ENCODE measurements at regions not wholly inside any gene's neighbourhood (a gene's known extent, or its start where the extent isn't known, plus 50 kb on each side); places are given as distances from the start of the nearest gene placed in this dataset.

- in situ Hi-C loops (cut with MboI) = no loop called here
- TF ChIP-seq SUZ12 (IDR thresholded peaks at IDR 0.05; ENCODE audit: unreplicated experiment) (no peak), ZNF622 (IDR thresholded peaks at IDR 0.05) (no peak), BCL11A (IDR thresholded peaks at IDR 0.05; ENCODE audit: low read depth, low read length) (no peak), CHD1 (IDR thresholded peaks at IDR 0.05; ENCODE audit: low read depth, low read length) (no peak), NR2F1 (conservative IDR thresholded peaks at IDR 0.05) (no peak), CEBPZ (IDR thresholded peaks at IDR 0.05; ENCODE audit: low read depth, low read length) (no peak), HSF1 (IDR thresholded peaks at IDR 0.05; ENCODE audit: low read depth, low read length) (no peak), EP300 (IDR thresholded peaks at IDR 0.05; ENCODE audit: borderline replicate concordance in 1 of 2, control insufficient read depth in 1 of 2, low read depth in 2 of 2, low read length in 2 of 2) (no peak), EZH2 (IDR thresholded peaks at IDR 0.05; ENCODE audit: borderline replicate concordance, control insufficient read depth, low read depth, low read length) (no peak), KDM1A (IDR thresholded peaks at IDR 0.05; ENCODE audit: borderline replicate concordance) (no peak), SREBF1 (IDR thresholded peaks at IDR 0.05; ENCODE audit: low read length) (no peak), PBX3 (IDR thresholded peaks at IDR 0.05; ENCODE audit: insufficient replicate concordance, low read depth, low read length) (no peak), WRNIP1 (IDR thresholded peaks at IDR 0.05; ENCODE audit: borderline replicate concordance, low read depth, low read length) (no peak), ZNF592 (IDR thresholded peaks at IDR 0.05) (no peak), MYC (IDR thresholded peaks at IDR 0.05; ENCODE audit: insufficient read depth, insufficient read length, insufficient replicate concordance, low read length, severe bottlenecking) (no peak)
Observed at GRCh38 chr7:26447116-26447515, 155.5 kb downstream of the SNX10 start.

More at GRCh38 chr7:26447116-26447515, 155.5 kb downstream of the SNX10 start:
- ChIA-PET CTCF (no interaction called here), RAD21 (ENCODE audit: unreplicated experiment) (no interaction called here), SMC1A (ENCODE audit: uncharacterized antibody, unreplicated experiment) (no interaction called here), POLR2A (no interaction called here)
- WGBS (ENCODE audit: insufficient coverage, insufficient replicate concordance, low lambda C conversion rate, missing lambda C conversion rate) = 56% methylated on average over 1 of the region's 1 CpG
- no peak overlapping the region for H3K4me3 ChIP-seq
- DNase-seq (ENCODE audit: low read depth, low spot score) (no peak), ATAC-seq (no peak), FAIRE-seq (no peak)
- H2AFZ ChIP-seq (ENCODE audit: control insufficient read depth, low read depth, low read length) = no peak overlapping the region
- intact Hi-C loops (cut with micrococcal nuclease; ENCODE audit: unreplicated experiment) = no loop called here
- no peaks in the 10 kb centered on the region for H3K4me1 ChIP-seq (ENCODE audit: control insufficient read depth, insufficient read depth, low read length)
- no peak overlapping the region for H3K4me2 ChIP-seq (ENCODE audit: control insufficient read depth, insufficient read depth)
- H3K79me2 ChIP-seq (ENCODE audit: control insufficient read depth, insufficient read depth, low read length) = no peaks in the 10 kb centered on the region
- no TSS peak for BruUV-seq (replicated peaks)
- no peaks in the 10 kb centered on the region for H3K27me3 ChIP-seq (replicated peaks in 1 of 2; ENCODE audit: control insufficient read depth in 2 of 2, insufficient read depth in 2 of 2, low read length in 1 of 2)
- H3K36me3 ChIP-seq (ENCODE audit: control insufficient read depth in 2 of 2, insufficient read depth in 2 of 2, low read length in 1 of 2) = no peaks in the 10 kb centered on the region
- H3K9me3 ChIP-seq (replicated peaks; ENCODE audit: control insufficient read depth, insufficient read depth, low read length) = no peaks in the 10 kb centered on the region
- no peak overlapping the region for H3K27ac ChIP-seq (ENCODE audit: control insufficient read depth, insufficient read depth)
- H3K9ac ChIP-seq (ENCODE audit: control insufficient read depth, insufficient read depth, low read length) = no peak overlapping the region
- H4K20me1 ChIP-seq (ENCODE audit: control insufficient read depth, insufficient read depth) = no peaks in the 10 kb centered on the region

Measured in GM12878 (cell line).